SU-DHL-6 (cell line): ENCODE measurements at regions not wholly inside any gene's neighbourhood (a gene's known extent, or its start where the extent isn't known, plus 50 kb on each side); places are given as distances from the start of the nearest gene placed in this dataset.

ENCODE experiments used
- H2AFZ ChIP-seq: fragments of 200-600 bp; sonication (generic); 2 replicates; pipeline ENCODE4 v1.6.1; 2014; ENCODE audit warnings: low read depth, mild to moderate bottlenecking, moderate library complexity, mixed read lengths, antibody characterized with exemption, low read length; ENCODE audit not compliant: severe bottlenecking
- H3F3A ChIP-seq: fragments of 200-600 bp; shearing (Covaris generic); 2 replicates; pipeline ENCODE4 v1.6.0; 2016; ENCODE audit warnings: antibody characterized with exemption, mild to moderate bottlenecking; ENCODE audit not compliant: insufficient read depth
- H3K27ac ChIP-seq: fragments of 200-600 bp; sonication (generic); 2 replicates; pipeline ENCODE4 v1.5.1; 2016; ENCODE audit warnings: low read depth, mild to moderate bottlenecking, low read length, moderate library complexity, mixed read lengths
- H3K27me3 ChIP-seq: fragments of 200-600 bp; sonication (generic), shearing (Covaris generic); 2 replicates; pipeline ENCODE4 v1.6.0; 2014; ENCODE audit warnings: mild to moderate bottlenecking, low read length
- H3K36me3 ChIP-seq: fragments of 200-600 bp; sonication (generic); 2 replicates; pipeline ENCODE4 v1.6.1; 2014; ENCODE audit warnings: mild to moderate bottlenecking, low read length, mixed read lengths
- H3K4me2 ChIP-seq: fragments of 300-600, 200-600 bp; shearing (Covaris generic), sonication (generic); 2 replicates; pipeline ENCODE4 v1.6.0; 2014; ENCODE audit warnings: low read length, low read depth, mild to moderate bottlenecking; ENCODE audit not compliant: poor library complexity, severe bottlenecking
- H3K4me3 ChIP-seq: fragments of 200-600 bp; sonication (generic); 2 replicates; pipeline ENCODE4 v1.5.1; 2014; ENCODE audit warnings: antibody characterized with exemption, low read length, mild to moderate bottlenecking, mixed read lengths; ENCODE audit not compliant: insufficient read depth, poor library complexity, severe bottlenecking
- H3K79me2 ChIP-seq: fragments of 200-600 bp; sonication (generic); 2 replicates; pipeline ENCODE4 v1.6.1; 2014; ENCODE audit warnings: mild to moderate bottlenecking, low read length, moderate library complexity; ENCODE audit not compliant: insufficient read depth
- H3K9ac ChIP-seq: fragments of 200-600 bp; sonication (generic); 2 replicates; pipeline ENCODE4 v1.7.0; 2014; ENCODE audit warnings: mild to moderate bottlenecking, low read length
- H3K9me2 ChIP-seq: fragments of 200-600 bp; sonication (generic); replicated peaks from 2 replicates; pipeline ENCODE4 v1.6.1; 2014; ENCODE audit warnings: low read length; ENCODE audit not compliant: insufficient read depth
- H3K9me3 ChIP-seq: fragments of 200-600 bp; sonication (generic); 2 replicates; pipeline ENCODE4 v1.6.1; 2014; ENCODE audit warnings: low read length, mixed read lengths; ENCODE audit not compliant: insufficient read depth
- H4K20me1 ChIP-seq: fragments of 200-600 bp; sonication (generic); 2 replicates; pipeline ENCODE4 v1.6.1; 2014; ENCODE audit warnings: low read depth, mild to moderate bottlenecking, antibody characterized with exemption, low read length, moderate library complexity, mixed read lengths
- EZH2phosphoT487 ChIP-seq: fragments of 200-600 bp; sonication (generic), shearing (Covaris generic); conservative IDR thresholded peaks from 2 replicates; pipeline ENCODE4 v1.6.1; 2018; ENCODE audit warnings: mild to moderate bottlenecking, antibody characterized with exemption, low read length, moderate library complexity, mixed read lengths
- TF ChIP-seq, protein P1 (sequence below): fragments of 200-600 bp; sonication (generic); IDR thresholded peaks from one replicate; pipeline ENCODE4 v1.5.1; 2017; ENCODE audit warnings: antibody characterized with exemption, mild to moderate bottlenecking, low read length, moderate library complexity; ENCODE audit not compliant: insufficient read depth, poor library complexity, severe bottlenecking

DNA sequence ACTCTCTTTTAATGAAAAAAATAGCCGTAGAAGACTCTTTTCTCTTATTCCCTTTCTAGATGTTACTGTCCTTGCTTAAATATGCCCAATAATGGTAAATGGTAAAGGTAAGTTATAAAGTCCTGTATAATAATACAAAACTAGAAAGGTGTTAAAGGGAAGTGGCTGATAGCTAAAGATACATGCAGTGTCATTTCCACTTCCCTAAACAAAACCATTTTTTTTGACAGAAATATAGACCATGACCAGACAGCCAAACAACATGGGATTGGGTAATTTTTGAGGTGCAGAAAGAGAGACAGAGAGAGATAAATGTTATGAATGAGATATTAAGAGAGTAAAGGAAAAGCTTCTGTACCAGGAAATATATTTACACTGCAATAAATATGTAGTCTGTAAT, 731.7 kb upstream of the REG3G start:
- Histone ChIP-seq H3K27ac (no peak overlapping the region), H3K36me3 (no peaks in the 10 kb centered on the region), H3K4me3 (no peak overlapping the region), H3K9ac (no peak overlapping the region), H2AFZ (no peak overlapping the region), H3F3A (no peaks in the 10 kb centered on the region), H3K79me2 (no peaks in the 10 kb centered on the region), H3K27me3 (no peaks in the 10 kb centered on the region), H3K9me3 (no peaks in the 10 kb centered on the region), H3K9me2 (no peaks in the 10 kb centered on the region), H3K4me2 (no peak overlapping the region), H4K20me1 (no peaks in the 10 kb centered on the region)
- TF ChIP-seq EZH2phosphoT487, result no peak
- TF ChIP-seq, protein P1, sequence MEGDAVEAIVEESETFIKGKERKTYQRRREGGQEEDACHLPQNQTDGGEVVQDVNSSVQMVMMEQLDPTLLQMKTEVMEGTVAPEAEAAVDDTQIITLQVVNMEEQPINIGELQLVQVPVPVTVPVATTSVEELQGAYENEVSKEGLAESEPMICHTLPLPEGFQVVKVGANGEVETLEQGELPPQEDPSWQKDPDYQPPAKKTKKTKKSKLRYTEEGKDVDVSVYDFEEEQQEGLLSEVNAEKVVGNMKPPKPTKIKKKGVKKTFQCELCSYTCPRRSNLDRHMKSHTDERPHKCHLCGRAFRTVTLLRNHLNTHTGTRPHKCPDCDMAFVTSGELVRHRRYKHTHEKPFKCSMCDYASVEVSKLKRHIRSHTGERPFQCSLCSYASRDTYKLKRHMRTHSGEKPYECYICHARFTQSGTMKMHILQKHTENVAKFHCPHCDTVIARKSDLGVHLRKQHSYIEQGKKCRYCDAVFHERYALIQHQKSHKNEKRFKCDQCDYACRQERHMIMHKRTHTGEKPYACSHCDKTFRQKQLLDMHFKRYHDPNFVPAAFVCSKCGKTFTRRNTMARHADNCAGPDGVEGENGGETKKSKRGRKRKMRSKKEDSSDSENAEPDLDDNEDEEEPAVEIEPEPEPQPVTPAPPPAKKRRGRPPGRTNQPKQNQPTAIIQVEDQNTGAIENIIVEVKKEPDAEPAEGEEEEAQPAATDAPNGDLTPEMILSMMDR, result no peak

DNA sequence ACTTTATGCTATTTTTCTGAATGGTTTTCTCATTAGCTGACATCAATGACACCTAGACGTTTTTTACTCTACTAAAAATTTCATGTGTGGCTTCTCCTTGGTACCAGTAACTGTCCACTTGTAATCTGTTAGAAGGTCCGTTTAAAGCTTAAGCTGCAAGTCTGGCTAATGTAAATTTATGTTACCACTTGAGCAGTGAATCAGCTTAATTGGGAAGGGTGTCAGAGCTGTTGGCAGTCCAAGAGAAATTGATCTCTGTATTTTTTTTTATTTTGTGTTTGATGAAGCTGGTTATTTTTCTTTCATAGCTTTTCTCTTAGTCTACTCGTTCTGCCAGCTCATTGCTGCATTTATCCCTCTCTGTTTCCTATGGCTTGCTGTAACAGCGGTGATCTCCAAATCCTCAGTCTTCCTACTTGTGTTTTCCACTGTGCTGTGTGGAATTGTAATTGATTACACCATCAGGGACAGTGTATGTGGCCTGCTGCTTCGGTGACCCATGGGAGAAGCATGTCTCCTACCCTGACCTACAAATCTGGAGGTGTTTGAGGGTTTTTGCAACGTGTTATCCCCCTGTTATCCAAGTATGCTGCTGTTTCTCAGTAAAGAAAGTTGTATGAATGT, 724.2 kb upstream of the REG3G start:
- H4K20me1 ChIP-seq, result no peaks in the 10 kb centered on the region
- no peak for TF ChIP-seq EZH2phosphoT487
- TF ChIP-seq, protein P1, result no peak
- no peak overlapping the region for H2AFZ ChIP-seq
- no peaks in the 10 kb centered on the region for H3K27me3 ChIP-seq
- no peak overlapping the region for H3K4me2 ChIP-seq
- H3K4me3 ChIP-seq, result no peak overlapping the region
- H3K9me3 ChIP-seq, result no peaks in the 10 kb centered on the region
- H3K79me2 ChIP-seq, result no peaks in the 10 kb centered on the region
- no peaks in the 10 kb centered on the region for H3K9me2 ChIP-seq
- H3K9ac ChIP-seq, result no peak overlapping the region
- no peaks in the 10 kb centered on the region for H3K36me3 ChIP-seq
- H3K27ac ChIP-seq, result no peak overlapping the region
- H3F3A ChIP-seq, result no peaks in the 10 kb centered on the region

DNA sequence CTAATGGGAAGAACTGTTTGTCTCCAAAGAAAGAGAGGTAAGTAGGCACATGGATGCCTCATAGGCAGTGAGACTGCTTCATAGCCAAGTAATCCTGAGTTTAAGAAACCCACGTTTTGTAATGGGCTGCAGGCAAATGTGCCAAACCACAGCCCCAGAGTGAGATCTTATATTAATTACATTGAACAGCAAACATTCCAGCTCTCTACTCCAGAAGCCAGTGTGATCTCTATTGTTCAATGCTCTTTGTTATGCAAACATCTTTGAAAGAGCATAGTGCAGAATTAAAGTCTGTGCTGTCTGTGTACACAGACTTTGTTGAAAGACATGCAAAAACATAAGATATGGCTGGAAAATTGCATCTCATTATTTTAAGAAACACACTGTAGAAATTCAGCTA, 720.8 kb upstream of the REG3G start:
- Histone ChIP-seq H3F3A (no peaks in the 10 kb centered on the region), H2AFZ (no peak overlapping the region), H4K20me1 (no peaks in the 10 kb centered on the region)

More for the DNA sequence above, 720.8 kb upstream of the REG3G start:
- Histone ChIP-seq H3K27ac (no peak overlapping the region), H3K27me3 (no peaks in the 10 kb centered on the region), H3K4me2 (no peak overlapping the region), H3K79me2 (no peaks in the 10 kb centered on the region), H3K9me2 (no peaks in the 10 kb centered on the region), H3K36me3 (no peaks in the 10 kb centered on the region), H3K9me3 (no peaks in the 10 kb centered on the region), H3K4me3 (no peak overlapping the region), H3K9ac (no peak overlapping the region)
- TF ChIP-seq, protein P1, result no peak
- TF ChIP-seq EZH2phosphoT487, result no peak
